PC-3 (cell line): ENCODE measurements at regions not wholly inside any gene's neighbourhood (a gene's known extent, or its start where the extent isn't known, plus 50 kb on each side); places are given as distances from the start of the nearest gene placed in this dataset.

Experiments used
- ATAC-seq: fragments of 200-7000 bp; cut with Tn5 transposase; 2 replicates; pipeline ENCODE4 v1.9.1; 2020; ENCODE audit warnings: mild to moderate bottlenecking, moderate library complexity
- BruUV-seq: library from RNA; stranded (reverse); fragments of 400-500 nt; replicated peaks from 2 replicates; lab custom pipeline; 2021; lab: Mats Ljungman, UMichigan
- CTCF ChIA-PET: fragments of 300-600 bp; sonication (Branson Sonifier 250); formaldehyde crosslinking; loops from one replicate; lab custom pipeline; 2022; ENCODE audit warnings: antibody characterized with exemption; lab: Charles Lee
- POLR2A ChIA-PET: fragments of 300-600 bp; sonication (Branson Sonifier 250); formaldehyde crosslinking; loops from one replicate; lab custom pipeline; 2022; ENCODE audit warnings: antibody characterized with exemption; ENCODE audit not compliant: unreplicated experiment; lab: Charles Lee
- DNase-seq: peaks from one replicate; pipeline ENCODE4 v3.0.0-alpha.2; 2015
- H2AFZ ChIP-seq: fragments of 300-600 bp; sonication (generic); 2 replicates; pipeline ENCODE4 v1.6.0; 2016; ENCODE audit warnings: antibody characterized with exemption, low read length
- H3F3A ChIP-seq: fragments of 300-600 bp; sonication (generic); one replicate; pipeline ENCODE4 v1.6.0; 2017; ENCODE audit warnings: antibody characterized with exemption, low read length, control low read depth, mild to moderate bottlenecking; ENCODE audit not compliant: unreplicated experiment
- H3K27ac ChIP-seq: fragments of 300-600 bp; sonication (generic); 2 replicates; pipeline ENCODE4 v1.5.1; 2016; ENCODE audit warnings: mild to moderate bottlenecking, low read length
- H3K27me3 ChIP-seq: fragments of 300-600 bp; sonication (generic); 2 replicates; pipeline ENCODE4 v1.6.1; 2016; ENCODE audit warnings: low read length, mixed read lengths
- H3K36me3 ChIP-seq: fragments of 300-600 bp; sonication (generic); 2 replicates; pipeline ENCODE4 v1.6.1; 2016; ENCODE audit warnings: low read depth, mixed run types, low read length, mixed read lengths
- H3K4me1 ChIP-seq: fragments of 300-600 bp; sonication (generic); 2 replicates; pipeline ENCODE4 v1.5.1; 2016; ENCODE audit warnings: low read length; ENCODE audit not compliant: insufficient read depth
- H3K4me2 ChIP-seq: fragments of 300-600 bp; sonication (generic); 2 replicates; pipeline ENCODE4 v1.6.0; 2016; ENCODE audit warnings: low read length
- H3K4me3 ChIP-seq: fragments of 300-600 bp; sonication (generic); 2 replicates; pipeline ENCODE4 v1.5.1; 2016; ENCODE audit warnings: mild to moderate bottlenecking, low read length, mixed read lengths
- H3K79me2 ChIP-seq: fragments of 300-600 bp; sonication (generic); 2 replicates; pipeline ENCODE4 v1.6.1; 2017; ENCODE audit warnings: low read length, mixed read lengths
- H3K9ac ChIP-seq: fragments of 300-600 bp; sonication (generic); 2 replicates; pipeline ENCODE4 v1.6.0; 2016; ENCODE audit warnings: mild to moderate bottlenecking, low read length
- H3K9me2 ChIP-seq: fragments of 300-600 bp; sonication (generic); replicated peaks from 2 replicates; pipeline ENCODE4 v1.6.1; 2016; ENCODE audit warnings: mixed run types, low read length, mixed read lengths
- H3K9me3 ChIP-seq: fragments of 300-600 bp; sonication (generic); 2 replicates; pipeline ENCODE4 v1.6.1; 2016; ENCODE audit warnings: low read length, mixed read lengths
- H4K20me1 ChIP-seq: fragments of 300-600 bp; sonication (generic); 2 replicates; pipeline ENCODE4 v1.6.1; 2016; ENCODE audit warnings: low read length, mixed read lengths
- CTCF ChIP-seq: fragments of 300-600 bp; sonication (generic); conservative IDR thresholded peaks from 2 replicates; pipeline ENCODE4 v1.5.1; 2017; ENCODE audit warnings: antibody characterized with exemption, low read depth, mild to moderate bottlenecking, low read length
- EZH2 ChIP-seq: fragments of 300-600 bp; sonication (generic); IDR thresholded peaks from one replicate; pipeline ENCODE4 v1.6.1; 2017; ENCODE audit warnings: antibody characterized with exemption, mild to moderate bottlenecking, low read length; ENCODE audit not compliant: unreplicated experiment
- EZH2phosphoT487 ChIP-seq: fragments of 300-600 bp; sonication (generic); IDR thresholded peaks from 2 replicates; pipeline ENCODE4 v1.6.1; 2018; ENCODE audit warnings: mild to moderate bottlenecking, antibody characterized with exemption, low read length, borderline replicate concordance
- intact Hi-C: fragments of 100-400 bp; cut with micrococcal nuclease; formaldehyde crosslinking; loops from 2 replicates; pipeline ENCODE4 v1.9.0; 2023

- no peak overlapping the region for H3K4me2 ChIP-seq
- POLR2A ChIA-PET, result no interaction called here
Measured at GRCh38 chr17:53227514-53227913, 595.2 kb upstream of the KIF2B start.

GRCh38 chr17:53227111-53227510 lies 595.6 kb upstream of the KIF2B start:
- Histone ChIP-seq H3K27ac (no peak overlapping the region), H3K4me1 (no peaks in the 10 kb centered on the region), H3F3A (no peaks in the 10 kb centered on the region), H3K79me2 (no peaks in the 10 kb centered on the region), H3K4me3 (no peak overlapping the region), H3K9ac (no peak overlapping the region), H3K9me3 (peaks cover 25% of the 10 kb centered on the region), H4K20me1 (no peaks in the 10 kb centered on the region), H2AFZ (no peak overlapping the region), H3K27me3 (no peaks in the 10 kb centered on the region), H3K9me2 (no peaks in the 10 kb centered on the region), H3K4me2 (no peak overlapping the region), H3K36me3 (no peaks in the 10 kb centered on the region)
- intact Hi-C loops, result no loop called here
- DNase-seq, result no peak
- CTCF ChIA-PET, result no interaction called here
- no peak for ATAC-seq
- POLR2A ChIA-PET, result no interaction called here
- TF ChIP-seq CTCF (no peak), EZH2 (no peak), EZH2phosphoT487 (no peak)
- BruUV-seq, result no TSS peak

More at GRCh38 chr17:53227514-53227913, 595.2 kb upstream of the KIF2B start:
- Histone ChIP-seq H3K79me2 (no peaks in the 10 kb centered on the region), H2AFZ (no peak overlapping the region), H4K20me1 (no peaks in the 10 kb centered on the region), H3K36me3 (no peaks in the 10 kb centered on the region), H3K27ac (no peak overlapping the region), H3K27me3 (no peaks in the 10 kb centered on the region), H3K9me3 (peaks cover 29% of the 10 kb centered on the region), H3K4me1 (no peaks in the 10 kb centered on the region), H3K9me2 (no peaks in the 10 kb centered on the region), H3K9ac (no peak overlapping the region), H3K4me3 (no peak overlapping the region), H3F3A (no peaks in the 10 kb centered on the region)
- TF ChIP-seq EZH2, result no peak
- no peak for TF ChIP-seq CTCF
- TF ChIP-seq EZH2phosphoT487, result no peak
- intact Hi-C loops, result no loop called here
- CTCF ChIA-PET, result no interaction called here
- no TSS peak for BruUV-seq
- ATAC-seq (no peak), DNase-seq (no peak)

GRCh38 chr17:53219821-53220220 lies 602.9 kb upstream of the KIF2B start:
- Histone ChIP-seq H3K27me3 (no peaks in the 10 kb centered on the region), H3K27ac (no peak overlapping the region), H3K9me3 (peaks cover 11% of the 10 kb centered on the region; the same call in 1 of the 2 replicates), H2AFZ (no peak overlapping the region), H3K4me3 (no peak overlapping the region), H3K9me2 (no peaks in the 10 kb centered on the region), H3K9ac (no peak overlapping the region), H4K20me1 (no peaks in the 10 kb centered on the region), H3K4me1 (no peaks in the 10 kb centered on the region), H3K36me3 (no peaks in the 10 kb centered on the region), H3K4me2 (no peak overlapping the region), H3F3A (no peaks in the 10 kb centered on the region), H3K79me2 (no peaks in the 10 kb centered on the region)
- intact Hi-C loops, result no loop called here
- CTCF ChIA-PET, result no interaction called here
- BruUV-seq, result no TSS peak
- POLR2A ChIA-PET, result no interaction called here
- TF ChIP-seq EZH2 (no peak), CTCF (no peak), EZH2phosphoT487 (no peak)
- no peak for ATAC-seq
- DNase-seq, result no peak
